CD4-positive, alpha-beta T cell (primary cell): ENCODE measurements at regions not wholly inside any gene's neighbourhood (a gene's known extent, or its start where the extent isn't known, plus 50 kb on each side); places are given as distances from the start of the nearest gene placed in this dataset.

Experiments
- ATAC-seq: fragments of 200-7000 bp; cut with Tn5 transposase; one replicate; pipeline ENCODE4 v1.10.0; 2022; ENCODE audit warnings: mild to moderate bottlenecking; ENCODE audit not compliant: poor library complexity
- CTCF ChIA-PET: fragments of 350-600 bp; sonication (Branson Sonifier 250); formaldehyde crosslinking; loops from one replicate; lab custom pipeline; 2021; ENCODE audit warnings: antibody characterized with exemption, inconsistent platforms; lab: Charles Lee
- POLR2A ChIA-PET: fragments of 350-600 bp; sonication (Branson Sonifier 250); formaldehyde crosslinking; loops from one replicate; lab custom pipeline; 2021; ENCODE audit warnings: antibody characterized with exemption, inconsistent platforms; lab: Charles Lee
- DNase-seq, 14 experiments: peaks; one replicate each; pipeline ENCODE4 v3.0.0-alpha.2; 2013 to 2020; ENCODE audit warnings: mixed read lengths in 2 of 14
- H3K27ac ChIP-seq, 2 donors: one replicate each; pipeline versions ENCODE4 v1.5.1 to v1.7.0; 2013; ENCODE audit warnings: low read length in 2 of 2, low read depth in 1 of 2, mild to moderate bottlenecking in 1 of 2
- H3K27me3 ChIP-seq, 2 experiments: 1 replicate in 1 of 2; 2 replicates in 1 of 2; pipeline versions ENCODE4 v1.6.1 to v1.7.0; 2013; ENCODE audit warnings: low read length in 2 of 2, control low read depth in 1 of 2, mild to moderate bottlenecking in 1 of 2, moderate library complexity in 1 of 2; ENCODE audit not compliant: insufficient read depth in 2 of 2, control insufficient read depth in 1 of 2
- H3K36me3 ChIP-seq: one replicate; pipeline ENCODE4 v1.6.1; 2013; ENCODE audit warnings: low read length, control low read depth; ENCODE audit not compliant: insufficient read depth
- H3K4me1 ChIP-seq: one replicate; pipeline ENCODE4 v1.6.1; 2013; ENCODE audit warnings: low read length, control low read depth; ENCODE audit not compliant: insufficient read depth
- H3K4me3 ChIP-seq: one replicate; pipeline ENCODE4 v1.5.1; 2013; ENCODE audit warnings: mild to moderate bottlenecking, low read length, moderate library complexity
- H3K9me3 ChIP-seq, 2 experiments: 1 replicate in 1 of 2; 2 replicates in 1 of 2; pipeline versions ENCODE4 v1.6.1 to v1.7.0; 2013; ENCODE audit warnings: low read length in 2 of 2, mild to moderate bottlenecking in 2 of 2, control low read depth in 1 of 2, moderate library complexity in 1 of 2; ENCODE audit not compliant: control insufficient read depth in 1 of 2, insufficient read depth in 1 of 2
- H3K27ac Mint-ChIP-seq: one replicate; pipeline ENCODE4 v1.8.0; 2020; ENCODE audit warnings: mixed read lengths
- H3K27me3 Mint-ChIP-seq: one replicate; pipeline ENCODE4 v1.8.0; 2021; ENCODE audit warnings: mixed read lengths
- H3K36me3 Mint-ChIP-seq: one replicate; pipeline ENCODE4 v1.8.0; 2021; ENCODE audit warnings: low read depth, mixed read lengths
- H3K4me1 Mint-ChIP-seq: one replicate; pipeline ENCODE4 v1.8.0; 2021; ENCODE audit warnings: low read depth, mixed read lengths
- H3K4me3 Mint-ChIP-seq: one replicate; pipeline ENCODE4 v1.8.0; 2020; ENCODE audit warnings: mild to moderate bottlenecking, mixed read lengths
- H3K9me3 Mint-ChIP-seq: one replicate; pipeline ENCODE4 v1.8.0; 2020; ENCODE audit warnings: mixed read lengths
- intact Hi-C, 2 experiments: fragments of 100-400 bp; cut with DNase I in 1 of 2; cut with micrococcal nuclease in 1 of 2; formaldehyde crosslinking; loops; one replicate each; pipeline versions ENCODE4 v1.15.1 to v1.9.0; 2023 to 2025; cut with DNase I, micrococcal nuclease
- TF ChIP-seq, protein P1 (sequence below): fragments of 200-600 bp; IDR thresholded peaks from one replicate; pipeline ENCODE4 v1.8.0; 2022; ENCODE audit warnings: antibody characterized with exemption, mild to moderate bottlenecking

DNA sequence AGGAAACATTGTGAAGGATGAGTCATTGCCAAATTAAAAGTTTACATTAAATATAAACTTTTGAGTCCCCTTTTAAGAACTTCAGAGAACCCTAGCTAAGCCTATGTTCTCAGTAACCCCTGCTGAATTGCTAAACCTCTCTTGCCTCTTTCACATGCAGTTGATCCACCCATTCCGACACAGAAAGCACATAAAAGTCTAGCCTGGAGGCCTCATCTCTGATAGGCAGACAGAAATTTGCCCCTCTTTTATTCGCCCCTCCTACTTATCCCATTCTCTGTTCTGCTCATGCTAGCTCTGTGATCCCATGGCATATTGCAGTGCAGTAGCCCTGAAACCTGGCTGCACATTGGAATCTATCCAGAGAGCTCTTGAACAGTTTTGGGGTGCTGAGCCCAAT is 58.2 kb upstream of the PDE3B start:
- no peak overlapping the region for H3K4me3 Mint-ChIP-seq
- ChIA-PET POLR2A (no interaction called here), CTCF (interaction anchor here (1.6 kb wide), 1 partner anchor 322 kb away, joined by 3 read pairs; no protein-coding TSS in a partner anchor)
- no peaks in the 10 kb centered on the region for H3K27me3 ChIP-seq
- H3K27ac ChIP-seq: no peak overlapping the region
- ATAC-seq: no peak
- H3K27me3 Mint-ChIP-seq: no peaks in the 10 kb centered on the region
- peaks cover 32% of the 10 kb centered on the region for H3K36me3 Mint-ChIP-seq
- intact Hi-C loops: loop anchor here in 1 of 2 experiments (10.0 kb wide), 1 partner anchor 59 kb away; the partner anchor contains the start of gene PDE3B
- H3K4me3 ChIP-seq: no peak overlapping the region
- peaks cover 7% of the 10 kb centered on the region for H3K9me3 Mint-ChIP-seq
- no peaks in the 10 kb centered on the region for H3K36me3 ChIP-seq
- peaks cover 0 to under 1% of the 10 kb centered on the region in 2 experiments for H3K9me3 ChIP-seq
- H3K4me1 Mint-ChIP-seq: peaks cover 57% of the 10 kb centered on the region
- no peak for DNase-seq
- H3K27ac Mint-ChIP-seq: peak overlapping the region; percentile 48
- H3K4me1 ChIP-seq: peaks cover 5% of the 10 kb centered on the region
- TF ChIP-seq, protein P1, sequence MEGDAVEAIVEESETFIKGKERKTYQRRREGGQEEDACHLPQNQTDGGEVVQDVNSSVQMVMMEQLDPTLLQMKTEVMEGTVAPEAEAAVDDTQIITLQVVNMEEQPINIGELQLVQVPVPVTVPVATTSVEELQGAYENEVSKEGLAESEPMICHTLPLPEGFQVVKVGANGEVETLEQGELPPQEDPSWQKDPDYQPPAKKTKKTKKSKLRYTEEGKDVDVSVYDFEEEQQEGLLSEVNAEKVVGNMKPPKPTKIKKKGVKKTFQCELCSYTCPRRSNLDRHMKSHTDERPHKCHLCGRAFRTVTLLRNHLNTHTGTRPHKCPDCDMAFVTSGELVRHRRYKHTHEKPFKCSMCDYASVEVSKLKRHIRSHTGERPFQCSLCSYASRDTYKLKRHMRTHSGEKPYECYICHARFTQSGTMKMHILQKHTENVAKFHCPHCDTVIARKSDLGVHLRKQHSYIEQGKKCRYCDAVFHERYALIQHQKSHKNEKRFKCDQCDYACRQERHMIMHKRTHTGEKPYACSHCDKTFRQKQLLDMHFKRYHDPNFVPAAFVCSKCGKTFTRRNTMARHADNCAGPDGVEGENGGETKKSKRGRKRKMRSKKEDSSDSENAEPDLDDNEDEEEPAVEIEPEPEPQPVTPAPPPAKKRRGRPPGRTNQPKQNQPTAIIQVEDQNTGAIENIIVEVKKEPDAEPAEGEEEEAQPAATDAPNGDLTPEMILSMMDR: no peak

DNA sequence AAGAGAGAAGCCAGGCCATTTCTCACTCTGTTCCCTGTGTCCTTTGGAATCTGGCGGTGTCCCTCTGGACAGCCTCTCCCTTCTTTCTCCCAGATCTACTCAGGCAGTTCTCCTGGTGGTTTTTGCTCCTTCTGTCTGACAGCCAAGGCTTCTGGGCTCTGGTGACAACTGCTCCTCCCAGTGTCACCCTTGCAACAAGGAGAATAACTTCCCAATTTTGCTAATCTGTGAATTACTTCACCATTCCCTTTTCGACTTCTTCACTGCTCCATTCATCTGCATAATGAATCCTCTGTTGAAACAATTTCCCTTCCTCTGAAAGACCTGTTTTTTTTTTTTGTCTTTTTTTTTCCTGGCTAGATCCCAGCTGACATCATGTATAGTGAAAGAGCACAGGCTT is 56.3 kb upstream of the PDE3B start:
- CTCF ChIA-PET: interaction anchor here (1.2 kb wide), 1 partner anchor 8 kb away, joined by 3 read pairs; no protein-coding TSS in a partner anchor
- DNase-seq (no peak), ATAC-seq (no peak)
- no peaks in the 10 kb centered on the region for H3K27me3 Mint-ChIP-seq
- Histone ChIP-seq H3K9me3 (peaks cover 0 to 10% of the 10 kb centered on the region in 2 experiments), H3K4me1 (no peaks in the 10 kb centered on the region), H3K27ac (no peak overlapping the region), H3K36me3 (no peaks in the 10 kb centered on the region), H3K27me3 (no peaks in the 10 kb centered on the region), H3K4me3 (no peak overlapping the region)
- H3K27ac Mint-ChIP-seq: peak overlapping the region; percentile 4
- intact Hi-C loops: loop anchor here in 1 of 2 experiments (10.0 kb wide), 1 partner anchor 58 kb away; the partner anchor contains the start of gene PDE3B
- POLR2A ChIA-PET: interaction anchor here (2.0 kb wide), 1 partner anchor 8 kb away, joined by 6 read pairs; no protein-coding TSS in a partner anchor
- peaks cover 7% of the 10 kb centered on the region for H3K9me3 Mint-ChIP-seq
- TF ChIP-seq, protein P1: no peak
- no peak overlapping the region for H3K4me3 Mint-ChIP-seq
- H3K4me1 Mint-ChIP-seq: peaks cover 45% of the 10 kb centered on the region
- peaks cover 42% of the 10 kb centered on the region for H3K36me3 Mint-ChIP-seq

DNA sequence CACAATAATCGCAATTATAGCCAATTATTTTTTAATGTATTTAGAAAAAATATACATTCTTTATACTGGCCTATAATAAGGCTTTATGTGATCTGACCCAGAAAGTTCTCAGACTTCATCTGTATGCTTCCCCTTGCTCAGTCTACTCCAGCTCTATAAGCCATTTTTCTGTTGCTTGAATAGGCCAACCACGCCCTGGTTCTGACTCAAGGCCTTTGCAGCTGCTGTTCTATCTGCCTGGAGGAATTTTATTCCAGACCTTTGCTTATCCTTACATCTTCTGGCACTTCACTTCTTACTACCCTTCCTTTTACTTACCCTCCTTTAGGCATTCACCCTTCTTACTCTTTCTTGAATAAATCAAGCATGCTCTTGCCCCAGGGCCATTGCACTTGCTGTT is 54.9 kb upstream of the PDE3B start:
- no peak overlapping the region for H3K4me3 ChIP-seq
- intact Hi-C loops: loop anchor here in 1 of 2 experiments (10.0 kb wide), 1 partner anchor 56 kb away; the partner anchor contains the start of gene PDE3B
- no peaks in the 10 kb centered on the region for H3K36me3 ChIP-seq
- TF ChIP-seq, protein P1: no peak
- H3K9me3 ChIP-seq: peaks cover 0 to 10% of the 10 kb centered on the region in 2 experiments
- H3K4me1 ChIP-seq: no peaks in the 10 kb centered on the region
- H3K27me3 ChIP-seq: no peaks in the 10 kb centered on the region
- Mint-ChIP-seq H3K36me3 (peaks cover 45% of the 10 kb centered on the region), H3K27ac (peak overlapping the region; percentile 23), H3K9me3 (peaks cover 5% of the 10 kb centered on the region), H3K4me1 (peaks cover 47% of the 10 kb centered on the region), H3K4me3 (no peak overlapping the region), H3K27me3 (no peaks in the 10 kb centered on the region)
- ATAC-seq (no peak), DNase-seq (no peak)
- POLR2A ChIA-PET: no interaction called here
- CTCF ChIA-PET: no interaction called here
- no peak overlapping the region for H3K27ac ChIP-seq
